Aorta (tissue), 5 donors: ENCODE measurements at regions not wholly inside any gene's neighbourhood (a gene's known extent, or its start where the extent isn't known, plus 50 kb on each side); places are given as distances from the start of the nearest gene placed in this dataset.

Experiments used
- ATAC-seq: fragments of 200-7000 bp; cut with Tn5 transposase; one replicate; pipeline ENCODE4 v1.9.1; 2022; ENCODE audit warnings: moderate library complexity; ENCODE audit not compliant: low FRiP score
- DNase-seq, 2 donors: peaks; one replicate each; pipeline ENCODE4 v3.0.0-alpha.2; 2020
- H3K27ac ChIP-seq, 2 donors: one replicate each; pipeline ENCODE4 v1.5.1; 2013; ENCODE audit warnings: low read length in 2 of 2, mild to moderate bottlenecking in 2 of 2, moderate library complexity in 2 of 2, control low read depth in 1 of 2, inconsistent platforms in 1 of 2, low read depth in 1 of 2
- H3K27me3 ChIP-seq, 2 donors: one replicate each; pipeline ENCODE4 v1.6.1; 2013; ENCODE audit warnings: control low read depth in 1 of 2, low read length in 1 of 2, mild to moderate bottlenecking in 1 of 2, moderate library complexity in 1 of 2; ENCODE audit not compliant: insufficient read depth in 2 of 2, control insufficient read depth in 1 of 2
- H3K36me3 ChIP-seq, 2 donors: one replicate each; pipeline ENCODE4 v1.6.1; 2013; ENCODE audit warnings: control low read depth in 1 of 2, low read length in 1 of 2, mild to moderate bottlenecking in 1 of 2; ENCODE audit not compliant: insufficient read depth in 2 of 2, control insufficient read depth in 1 of 2
- H3K4me1 ChIP-seq, 2 donors: one replicate each; pipeline ENCODE4 v1.6.1; 2013; ENCODE audit warnings: low read length in 2 of 2, control low read depth in 1 of 2, mild to moderate bottlenecking in 1 of 2, moderate library complexity in 1 of 2; ENCODE audit not compliant: insufficient read depth in 2 of 2, control insufficient read depth in 1 of 2
- H3K4me3 ChIP-seq, 2 donors: one replicate each; pipeline ENCODE4 v1.5.1; 2013; ENCODE audit warnings: low read length in 2 of 2, control low read depth in 1 of 2, mild to moderate bottlenecking in 1 of 2
- H3K9me3 ChIP-seq: one replicate; pipeline ENCODE4 v1.6.1; 2013; ENCODE audit warnings: mild to moderate bottlenecking, low read length; ENCODE audit not compliant: control insufficient read depth
- WGBS, 2 donors: extraction: QIAGEN DNeasy Blood & Tissue Kit; methylation state at CpG; one replicate each; pipeline ENCODE4 v1.1.7; 2013; 5-methylcytosine and 5-hydroxymethylcytosine counted together
- intact Hi-C, 2 donors: fragments of 100-400 bp; cut with DNase I; formaldehyde crosslinking; loops; one replicate each; pipeline versions ENCODE4 v1.14.2 to v1.15.0; 2022
- donor health status: healthy with polysubstance abuse.
- donor health status: Bipolar disorder and iron deficiency.
- donor health status: DM: no; HTN: no; CAD: no.
- donor health status: DM: no; HTN: no; CAD: no.
- donor health status: DM: yes; HTN: yes; CAD: no.

DNA sequence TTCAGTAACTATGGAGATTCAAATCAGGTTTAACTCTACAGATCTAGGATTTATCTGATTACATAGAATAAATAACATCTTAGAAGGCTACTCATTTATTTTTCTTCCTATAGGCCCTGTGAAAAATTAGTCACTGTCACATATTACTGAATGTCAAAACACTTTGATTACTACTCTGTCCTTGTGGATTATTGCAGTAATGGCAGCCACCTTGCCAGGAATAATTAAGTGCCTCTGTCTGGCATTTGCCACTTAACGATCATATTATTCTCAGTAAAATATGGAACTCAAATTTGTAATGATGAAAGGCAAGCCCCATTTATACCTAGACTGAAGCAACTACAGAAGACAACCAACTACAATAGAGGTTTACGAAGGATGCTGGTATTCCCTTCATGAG, 596.3 kb upstream of the ARPP21 start:
- Histone ChIP-seq H3K4me1 (no peaks in the 10 kb centered on the region), H3K36me3 (no peaks in the 10 kb centered on the region), H3K27me3 (no peaks in the 10 kb centered on the region), H3K4me3 (no peak overlapping the region), H3K27ac (no peak overlapping the region), H3K9me3 (no peaks in the 10 kb centered on the region)
- WGBS, 2 donors = 94 to 100% methylated on average over 2 of the region's 2 CpGs
- DNase-seq (no peak), ATAC-seq (no peak)
- intact Hi-C loops = no loop called here

DNA sequence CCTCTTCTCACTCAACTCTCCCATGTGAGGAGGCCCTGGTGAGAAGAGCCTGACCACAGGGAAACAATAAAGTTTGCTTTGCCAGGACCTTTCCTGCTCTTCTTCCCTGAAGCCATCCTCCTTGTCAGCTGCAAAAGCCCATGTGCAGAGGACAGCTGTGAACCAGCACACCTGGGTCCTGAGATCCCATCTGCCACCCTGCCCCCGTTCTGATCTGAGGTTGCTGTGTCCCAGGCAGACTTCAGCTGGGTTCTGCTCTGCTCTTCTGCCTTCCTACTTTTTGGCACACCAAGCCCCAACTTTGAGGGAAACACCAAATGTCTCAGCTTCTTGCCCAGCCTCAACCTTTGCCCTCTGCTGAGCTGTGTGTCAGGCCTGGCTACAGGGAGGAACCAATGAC, 595.1 kb upstream of the ARPP21 start:
- Histone ChIP-seq H3K27ac (no peak overlapping the region), H3K4me3 (no peak overlapping the region), H3K36me3 (no peaks in the 10 kb centered on the region), H3K4me1 (no peaks in the 10 kb centered on the region), H3K9me3 (no peaks in the 10 kb centered on the region), H3K27me3 (no peaks in the 10 kb centered on the region)
- WGBS, 2 donors = 89 to 100% methylated on average over 1 of the region's 1 CpG
- no peak for ATAC-seq
- DNase-seq = no peak
- intact Hi-C loops = no loop called here

DNA sequence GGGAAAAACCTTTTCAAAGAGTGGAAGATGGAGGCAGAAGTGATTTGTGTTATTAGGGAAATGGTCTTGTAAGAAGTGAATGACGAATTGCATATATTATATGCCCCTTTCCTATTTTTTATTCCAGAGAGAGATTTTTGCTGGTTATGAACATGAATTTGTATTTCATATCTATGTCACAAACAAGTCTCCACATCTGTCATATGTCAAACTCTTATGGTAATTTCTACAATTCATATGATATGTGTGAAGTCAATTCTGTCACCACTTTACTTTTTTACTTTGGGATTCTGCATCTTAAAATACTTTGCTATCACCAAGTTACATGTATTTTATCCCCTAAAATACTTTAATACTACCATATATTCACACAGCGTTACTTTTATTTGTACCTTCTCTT, 594.2 kb upstream of the ARPP21 start:
- no peak for DNase-seq

DNA sequence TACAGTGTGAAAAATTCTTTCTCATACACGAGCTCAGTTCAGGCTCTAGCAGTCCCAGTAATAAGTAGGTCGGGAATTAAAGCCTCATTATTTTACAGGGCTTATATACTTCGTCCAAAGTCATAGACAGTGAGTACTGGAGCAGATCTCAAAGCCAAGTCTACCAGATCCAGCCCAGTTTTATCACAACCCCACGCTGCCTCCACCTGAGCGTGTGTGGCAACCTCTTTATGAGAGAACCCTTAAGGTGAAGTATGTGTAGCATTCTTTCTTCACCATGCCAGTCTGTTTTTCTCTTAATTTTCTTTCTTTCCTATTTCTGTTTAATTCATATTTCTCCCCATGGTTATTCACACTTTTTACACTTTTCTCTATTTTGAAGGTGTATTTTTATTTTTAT, 574.6 kb upstream of the ARPP21 start:
- intact Hi-C loops = no loop called here
- 86 to 92% methylated on average over 5 of the region's 5 CpGs for WGBS, 2 donors
- Histone ChIP-seq H3K4me3 (no peak overlapping the region), H3K9me3 (no peaks in the 10 kb centered on the region), H3K4me1 (no peaks in the 10 kb centered on the region), H3K36me3 (no peaks in the 10 kb centered on the region), H3K27me3 (no peaks in the 10 kb centered on the region), H3K27ac (no peak overlapping the region)
- ATAC-seq = no peak
- no peak for DNase-seq

More for the DNA sequence above, 594.2 kb upstream of the ARPP21 start:
- H3K36me3 ChIP-seq = no peaks in the 10 kb centered on the region
- no peaks in the 10 kb centered on the region for H3K4me1 ChIP-seq
- no peaks in the 10 kb centered on the region for H3K9me3 ChIP-seq
- WGBS, 2 donors = 96% methylated on average over 2 of the region's 2 CpGs
- intact Hi-C loops = no loop called here
- no peak overlapping the region for H3K27ac ChIP-seq
- H3K4me3 ChIP-seq = no peak overlapping the region
- H3K27me3 ChIP-seq = no peaks in the 10 kb centered on the region
- ATAC-seq = no peak

DNA sequence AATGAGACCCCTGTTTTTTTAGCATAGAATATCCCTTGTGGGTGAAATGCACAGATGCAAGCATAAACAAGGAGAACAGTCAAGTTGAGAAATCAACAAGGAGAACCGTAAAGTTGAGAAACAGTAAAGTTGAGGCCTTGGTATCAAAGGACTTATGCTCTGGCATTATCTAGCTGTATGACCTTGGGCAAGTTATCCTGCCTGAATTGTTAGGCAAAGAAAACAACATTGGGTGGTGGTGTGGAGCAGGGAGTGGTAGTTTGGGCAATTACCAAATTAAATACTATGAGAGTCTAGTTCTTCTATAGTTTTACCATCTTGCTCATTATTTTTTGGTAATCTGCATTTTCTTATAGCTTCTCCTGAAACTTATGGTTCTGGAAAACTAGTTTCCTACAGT, 573.4 kb upstream of the ARPP21 start:
- intact Hi-C loops = no loop called here
- H3K36me3 ChIP-seq = no peaks in the 10 kb centered on the region
- no peak overlapping the region for H3K4me3 ChIP-seq
- no peak for DNase-seq
- H3K27me3 ChIP-seq = no peaks in the 10 kb centered on the region
- no peaks in the 10 kb centered on the region for H3K4me1 ChIP-seq
- no peak for ATAC-seq
- no peaks in the 10 kb centered on the region for H3K9me3 ChIP-seq
- 90 to 100% methylated on average over 1 of the region's 1 CpG for WGBS, 2 donors
- no peak overlapping the region for H3K27ac ChIP-seq

DNA sequence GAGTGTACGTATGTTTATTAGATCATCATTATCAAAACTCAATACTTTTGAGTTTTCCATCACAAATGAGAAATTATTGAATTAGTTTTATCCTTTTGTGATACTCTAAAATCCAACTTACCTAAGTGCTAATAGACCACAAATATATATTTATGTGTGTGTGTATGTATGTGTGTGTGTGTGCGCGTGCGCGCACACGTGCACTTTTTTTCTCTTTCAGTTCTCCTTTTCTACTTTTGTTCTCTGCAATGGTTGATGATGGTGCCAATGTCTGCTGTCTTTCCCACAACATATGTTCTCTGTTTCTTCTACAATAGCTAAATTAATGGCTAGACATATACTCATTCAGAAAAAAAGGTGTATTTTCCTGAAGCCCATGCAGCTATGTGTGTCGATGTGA, 571.6 kb upstream of the ARPP21 start:
- intact Hi-C loops = no loop called here
- H3K27ac ChIP-seq = no peak overlapping the region
- no peaks in the 10 kb centered on the region for H3K4me1 ChIP-seq
- H3K9me3 ChIP-seq = no peaks in the 10 kb centered on the region
- no peak for DNase-seq
- H3K4me3 ChIP-seq = no peak overlapping the region
- H3K36me3 ChIP-seq = no peaks in the 10 kb centered on the region
- WGBS, 2 donors = 97 to 98% methylated on average over 7 of the region's 7 CpGs
- no peak for ATAC-seq
- no peaks in the 10 kb centered on the region for H3K27me3 ChIP-seq

DNA sequence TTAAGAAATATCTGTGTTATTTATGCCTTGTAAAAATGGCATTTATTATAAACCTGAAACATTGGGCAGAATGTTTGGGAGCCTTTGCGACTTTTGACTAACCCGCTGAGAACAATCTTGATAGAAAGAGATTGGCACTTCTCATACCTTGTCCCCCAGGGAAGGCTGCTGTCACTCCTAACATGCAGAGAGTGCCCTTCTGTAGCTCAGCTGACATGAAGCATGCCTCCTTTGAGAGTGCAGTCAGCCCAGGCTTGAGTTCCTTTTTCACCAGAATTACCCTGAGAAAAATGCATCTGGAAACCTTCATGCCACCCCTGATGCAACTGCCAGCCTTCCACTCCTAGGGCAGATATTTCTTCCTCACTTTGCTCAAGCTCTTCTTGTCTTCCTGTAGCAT, 569.2 kb upstream of the ARPP21 start:
- DNase-seq (no peak), ATAC-seq (no peak)
- H3K27me3 ChIP-seq = no peaks in the 10 kb centered on the region
- H3K4me1 ChIP-seq = no peaks in the 10 kb centered on the region
- 64 to 69% methylated on average over 2 of the region's 2 CpGs for WGBS, 2 donors
- H3K36me3 ChIP-seq = no peaks in the 10 kb centered on the region
- H3K4me3 ChIP-seq = no peak overlapping the region
- intact Hi-C loops = no loop called here
- H3K27ac ChIP-seq = no peak overlapping the region
- H3K9me3 ChIP-seq = no peaks in the 10 kb centered on the region

DNA sequence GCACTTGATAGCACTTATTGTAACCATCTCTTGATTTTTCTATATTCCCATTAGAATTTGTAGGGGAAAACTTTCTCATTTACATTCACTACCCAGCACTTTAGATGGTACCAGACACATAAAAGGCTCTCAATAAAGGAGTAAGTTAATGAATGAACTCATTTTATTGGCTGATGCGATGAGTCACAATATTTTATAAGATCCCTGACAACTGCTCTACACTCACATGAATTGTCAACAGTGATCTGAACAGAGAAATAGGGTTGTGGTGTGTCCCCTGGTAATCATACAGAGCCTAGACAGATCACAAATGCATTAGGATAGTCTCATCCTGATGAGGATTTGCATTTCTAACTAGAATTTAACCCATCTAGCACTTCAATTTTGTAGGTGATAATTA, 567.6 kb upstream of the ARPP21 start:
- Histone ChIP-seq H3K27ac (no peak overlapping the region), H3K4me1 (no peaks in the 10 kb centered on the region), H3K4me3 (no peak overlapping the region), H3K27me3 (no peaks in the 10 kb centered on the region), H3K36me3 (no peaks in the 10 kb centered on the region), H3K9me3 (no peaks in the 10 kb centered on the region)
- 93 to 100% methylated on average over 1 of the region's 1 CpG for WGBS, 2 donors
- intact Hi-C loops = no loop called here
- ATAC-seq (no peak), DNase-seq (no peak)

DNA sequence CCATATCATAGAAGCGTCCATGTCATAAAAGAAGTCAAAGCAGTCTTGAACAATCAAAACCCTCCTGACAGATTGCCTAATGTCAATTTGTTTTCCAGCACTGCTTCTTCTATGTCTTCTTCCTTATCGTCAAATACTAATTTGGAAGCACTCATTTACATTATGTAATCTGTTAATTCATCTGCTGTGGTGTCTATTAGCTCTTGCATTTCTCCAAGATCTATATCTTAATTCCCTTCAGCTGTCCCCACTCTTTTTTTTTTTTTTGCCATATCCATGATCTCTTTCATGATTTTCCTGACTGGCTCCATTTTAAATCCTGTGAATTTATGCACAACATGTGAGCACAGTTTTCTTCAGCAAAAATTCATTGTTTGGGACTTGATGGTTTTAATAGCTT, 560.5 kb upstream of the ARPP21 start:
- no peaks in the 10 kb centered on the region for H3K9me3 ChIP-seq
- 96 to 97% methylated on average over 2 of the region's 2 CpGs for WGBS, 2 donors
- intact Hi-C loops = no loop called here
- no peaks in the 10 kb centered on the region for H3K4me1 ChIP-seq
- DNase-seq (no peak), ATAC-seq (no peak)
- no peaks in the 10 kb centered on the region for H3K27me3 ChIP-seq
- no peak overlapping the region for H3K4me3 ChIP-seq
- no peaks in the 10 kb centered on the region for H3K36me3 ChIP-seq
- H3K27ac ChIP-seq = no peak overlapping the region
